ENCODE measurements at regions not wholly inside any gene's neighbourhood (a gene's known extent, or its start where the extent isn't known, plus 50 kb on each side); places are given as distances from the start of the nearest gene placed in this dataset.

DNA sequence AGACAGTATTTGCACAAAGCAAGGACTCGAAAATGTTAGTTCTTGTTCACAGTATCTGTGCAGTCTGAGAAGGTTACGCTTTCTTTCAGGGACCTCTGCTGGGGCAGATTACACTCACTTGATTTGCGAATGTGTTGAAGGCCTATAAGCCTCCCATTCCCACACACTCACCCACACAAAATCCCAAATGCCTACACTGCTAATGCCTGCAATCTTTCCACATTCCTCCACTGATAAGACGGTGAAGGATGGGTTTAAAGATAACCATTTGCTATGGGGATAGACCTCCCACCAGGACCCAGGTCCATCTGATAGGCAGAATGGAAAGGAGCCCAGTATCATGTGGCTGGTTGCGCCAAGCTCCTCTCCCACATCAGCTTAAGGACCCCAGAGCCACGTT is 394.9 kb upstream of the SALL1 start:
- DNase-seq (ENCODE audit: low read depth in 1 of 2, low spot score in 1 of 2): no peak
- Histone ChIP-seq H3K27ac (replicated peaks) (no peak overlapping the region), H3K4me3 (replicated peaks; ENCODE audit: insufficient read depth, low read length) (no peak overlapping the region), H3K27me3 (ENCODE audit: insufficient read depth, poor library complexity, severe bottlenecking) (peaks cover 2% of the 10 kb centered on the region)
- TF ChIP-seq GABPA (IDR thresholded peaks at IDR 0.05; ENCODE audit: low read depth) (no peak), SPI1 (IDR thresholded peaks at IDR 0.05; ENCODE audit: borderline replicate concordance, low read depth) (no peak), POLR2AphosphoS5 (IDR thresholded peaks at IDR 0.05; ENCODE audit: low read depth) (no peak)
- TF ChIP-seq, protein P1, sequence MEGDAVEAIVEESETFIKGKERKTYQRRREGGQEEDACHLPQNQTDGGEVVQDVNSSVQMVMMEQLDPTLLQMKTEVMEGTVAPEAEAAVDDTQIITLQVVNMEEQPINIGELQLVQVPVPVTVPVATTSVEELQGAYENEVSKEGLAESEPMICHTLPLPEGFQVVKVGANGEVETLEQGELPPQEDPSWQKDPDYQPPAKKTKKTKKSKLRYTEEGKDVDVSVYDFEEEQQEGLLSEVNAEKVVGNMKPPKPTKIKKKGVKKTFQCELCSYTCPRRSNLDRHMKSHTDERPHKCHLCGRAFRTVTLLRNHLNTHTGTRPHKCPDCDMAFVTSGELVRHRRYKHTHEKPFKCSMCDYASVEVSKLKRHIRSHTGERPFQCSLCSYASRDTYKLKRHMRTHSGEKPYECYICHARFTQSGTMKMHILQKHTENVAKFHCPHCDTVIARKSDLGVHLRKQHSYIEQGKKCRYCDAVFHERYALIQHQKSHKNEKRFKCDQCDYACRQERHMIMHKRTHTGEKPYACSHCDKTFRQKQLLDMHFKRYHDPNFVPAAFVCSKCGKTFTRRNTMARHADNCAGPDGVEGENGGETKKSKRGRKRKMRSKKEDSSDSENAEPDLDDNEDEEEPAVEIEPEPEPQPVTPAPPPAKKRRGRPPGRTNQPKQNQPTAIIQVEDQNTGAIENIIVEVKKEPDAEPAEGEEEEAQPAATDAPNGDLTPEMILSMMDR (IDR thresholded peaks at IDR 0.05; ENCODE audit: insufficient read depth, low read length): no peak

DNA sequence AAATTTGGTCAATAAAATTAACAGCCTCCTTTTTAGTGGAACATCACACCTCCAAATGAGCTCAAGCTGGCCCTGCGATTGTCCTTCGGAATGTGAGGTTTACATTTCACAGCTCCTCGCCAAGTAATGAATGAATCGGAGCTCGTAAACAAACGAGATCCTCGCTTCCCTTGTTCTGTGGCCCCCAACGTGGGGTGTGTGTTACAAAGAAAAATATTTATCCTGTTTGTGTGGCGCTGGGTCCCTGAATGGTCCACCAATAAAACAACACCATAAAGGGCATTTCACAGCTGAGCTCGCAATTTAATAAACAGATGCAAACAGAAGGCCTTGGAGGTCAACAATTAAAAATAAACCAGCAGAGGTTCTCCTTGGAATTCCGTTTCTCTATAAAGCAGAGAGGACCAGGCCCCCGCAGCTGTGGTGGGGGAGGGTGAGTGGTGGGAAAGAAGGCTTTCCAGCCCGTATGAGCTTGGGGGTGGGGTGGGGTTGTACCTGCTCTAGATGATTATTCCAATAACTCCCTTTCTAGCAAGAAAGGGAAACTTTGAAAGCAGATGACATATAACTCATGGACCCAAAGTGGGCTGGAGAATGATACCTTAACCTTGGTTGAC is 393.9 kb upstream of the SALL1 start:
- TF ChIP-seq GABPA (IDR thresholded peaks at IDR 0.05; ENCODE audit: low read depth): no peak
- TF ChIP-seq POLR2AphosphoS5 (IDR thresholded peaks at IDR 0.05; ENCODE audit: low read depth): no peak
- Histone ChIP-seq H3K4me3 (replicated peaks; ENCODE audit: insufficient read depth, low read length) (no peak overlapping the region), H3K27me3 (ENCODE audit: insufficient read depth, poor library complexity, severe bottlenecking) (peaks cover 2% of the 10 kb centered on the region), H3K27ac (replicated peaks) (no peak overlapping the region)
- DNase-seq (ENCODE audit: low read depth in 1 of 2, low spot score in 1 of 2): no peak

DNA sequence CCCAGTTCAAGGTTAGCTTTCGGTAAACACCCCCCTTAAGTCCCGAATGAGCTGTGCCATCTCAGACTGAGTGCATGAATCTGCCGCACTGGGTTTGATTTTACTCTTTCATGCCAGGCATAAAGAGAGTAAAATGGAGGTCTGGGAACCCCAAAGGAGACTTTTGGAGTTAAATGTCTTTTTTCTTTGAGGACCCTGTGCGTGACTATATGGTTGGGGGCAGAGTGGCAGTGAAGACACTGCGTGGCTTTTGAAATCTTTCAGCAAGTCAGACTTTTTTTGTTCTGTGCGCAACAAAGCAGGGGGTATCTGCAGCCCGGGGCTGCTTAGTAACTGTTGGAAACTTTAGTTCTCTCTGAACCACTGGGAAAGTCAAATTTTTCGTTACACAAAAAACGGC is 392.9 kb upstream of the SALL1 start:
- peaks cover 2% of the 10 kb centered on the region for H3K27me3 ChIP-seq (ENCODE audit: insufficient read depth, poor library complexity, severe bottlenecking)
- TF ChIP-seq SPI1 (IDR thresholded peaks at IDR 0.05; ENCODE audit: borderline replicate concordance, low read depth): no peak
- TF ChIP-seq GABPA (IDR thresholded peaks at IDR 0.05; ENCODE audit: low read depth): no peak
- TF ChIP-seq, protein P1 (IDR thresholded peaks at IDR 0.05; ENCODE audit: insufficient read depth, low read length): no peak
- TF ChIP-seq, protein P2, sequence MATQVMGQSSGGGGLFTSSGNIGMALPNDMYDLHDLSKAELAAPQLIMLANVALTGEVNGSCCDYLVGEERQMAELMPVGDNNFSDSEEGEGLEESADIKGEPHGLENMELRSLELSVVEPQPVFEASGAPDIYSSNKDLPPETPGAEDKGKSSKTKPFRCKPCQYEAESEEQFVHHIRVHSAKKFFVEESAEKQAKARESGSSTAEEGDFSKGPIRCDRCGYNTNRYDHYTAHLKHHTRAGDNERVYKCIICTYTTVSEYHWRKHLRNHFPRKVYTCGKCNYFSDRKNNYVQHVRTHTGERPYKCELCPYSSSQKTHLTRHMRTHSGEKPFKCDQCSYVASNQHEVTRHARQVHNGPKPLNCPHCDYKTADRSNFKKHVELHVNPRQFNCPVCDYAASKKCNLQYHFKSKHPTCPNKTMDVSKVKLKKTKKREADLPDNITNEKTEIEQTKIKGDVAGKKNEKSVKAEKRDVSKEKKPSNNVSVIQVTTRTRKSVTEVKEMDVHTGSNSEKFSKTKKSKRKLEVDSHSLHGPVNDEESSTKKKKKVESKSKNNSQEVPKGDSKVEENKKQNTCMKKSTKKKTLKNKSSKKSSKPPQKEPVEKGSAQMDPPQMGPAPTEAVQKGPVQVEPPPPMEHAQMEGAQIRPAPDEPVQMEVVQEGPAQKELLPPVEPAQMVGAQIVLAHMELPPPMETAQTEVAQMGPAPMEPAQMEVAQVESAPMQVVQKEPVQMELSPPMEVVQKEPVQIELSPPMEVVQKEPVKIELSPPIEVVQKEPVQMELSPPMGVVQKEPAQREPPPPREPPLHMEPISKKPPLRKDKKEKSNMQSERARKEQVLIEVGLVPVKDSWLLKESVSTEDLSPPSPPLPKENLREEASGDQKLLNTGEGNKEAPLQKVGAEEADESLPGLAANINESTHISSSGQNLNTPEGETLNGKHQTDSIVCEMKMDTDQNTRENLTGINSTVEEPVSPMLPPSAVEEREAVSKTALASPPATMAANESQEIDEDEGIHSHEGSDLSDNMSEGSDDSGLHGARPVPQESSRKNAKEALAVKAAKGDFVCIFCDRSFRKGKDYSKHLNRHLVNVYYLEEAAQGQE (IDR thresholded peaks at IDR 0.05; ENCODE audit: insufficient replicate concordance, low read depth): no peak
- TF ChIP-seq POLR2AphosphoS5 (IDR thresholded peaks at IDR 0.05; ENCODE audit: low read depth): no peak
- DNase-seq (ENCODE audit: low read depth in 1 of 2, low spot score in 1 of 2): no peak
- H3K27ac ChIP-seq (replicated peaks): no peak overlapping the region
- no peak overlapping the region for H3K4me3 ChIP-seq (replicated peaks; ENCODE audit: insufficient read depth, low read length)

DNA sequence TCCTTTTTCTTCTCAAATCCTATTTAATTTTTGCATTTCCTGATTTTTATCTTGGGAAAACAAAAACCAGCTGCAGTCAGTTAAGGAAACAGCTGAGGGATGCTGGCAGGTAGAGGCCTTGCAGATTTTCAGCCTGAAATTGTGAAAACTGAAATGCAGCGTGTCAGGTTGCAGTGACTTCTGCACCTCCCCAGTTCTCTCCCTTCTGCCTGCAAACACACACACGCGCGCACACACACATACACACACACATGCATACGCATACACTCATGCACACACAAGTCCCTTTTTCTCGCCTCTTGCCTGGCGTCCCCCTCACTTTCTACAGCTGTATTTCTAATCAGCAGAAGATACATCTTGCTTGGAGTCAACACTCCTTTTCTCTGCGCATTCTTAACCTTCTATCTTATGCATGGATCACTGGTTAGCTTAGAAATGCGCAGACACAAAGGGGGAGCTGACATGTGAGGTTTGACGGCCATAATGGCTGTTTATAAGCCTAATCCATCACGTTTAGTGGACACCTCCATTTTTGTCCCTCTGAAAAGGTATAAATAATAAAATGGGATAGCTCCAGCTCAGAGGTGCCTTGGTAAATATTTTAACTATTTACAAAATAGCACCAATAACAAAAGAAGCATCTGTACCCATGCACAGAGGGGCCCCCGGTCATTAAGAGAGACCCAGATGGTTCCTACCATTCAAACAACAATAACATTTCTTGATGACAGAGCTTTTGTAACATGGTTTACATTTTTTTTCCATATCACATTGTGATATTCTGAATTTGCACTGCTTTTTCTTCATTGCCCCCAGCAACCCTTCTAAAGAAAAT is 392.1 kb upstream of the SALL1 start:
- no peak overlapping the region for H3K27ac ChIP-seq (replicated peaks)
- H3K4me3 ChIP-seq (replicated peaks; ENCODE audit: insufficient read depth, low read length): no peak overlapping the region
- TF ChIP-seq, protein P2 (IDR thresholded peaks at IDR 0.05; ENCODE audit: insufficient replicate concordance, low read depth): no peak
- TF ChIP-seq POLR2AphosphoS5 (IDR thresholded peaks at IDR 0.05; ENCODE audit: low read depth) (no peak), SPI1 (IDR thresholded peaks at IDR 0.05; ENCODE audit: borderline replicate concordance, low read depth) (no peak), GABPA (IDR thresholded peaks at IDR 0.05; ENCODE audit: low read depth) (no peak)
- TF ChIP-seq, protein P1 (IDR thresholded peaks at IDR 0.05; ENCODE audit: insufficient read depth, low read length): no peak
- H3K27me3 ChIP-seq (ENCODE audit: insufficient read depth, poor library complexity, severe bottlenecking): no peaks in the 10 kb centered on the region
- no peak for DNase-seq (ENCODE audit: low read depth in 1 of 2, low spot score in 1 of 2)

Data from HL-60 (cell line).